GM12873 (cell line): ENCODE measurements at regions not wholly inside any gene's neighbourhood (a gene's known extent, or its start where the extent isn't known, plus 50 kb on each side); places are given as distances from the start of the nearest gene placed in this dataset.

Experiments
- CTCF ChIP-seq: IDR thresholded peaks from 2 replicates; pipeline ENCODE4 v1.5.1; 2012; ENCODE audit warnings: low read depth, mild to moderate bottlenecking, moderate library complexity, low read length, control low read depth; ENCODE audit not compliant: insufficient read depth; ENCODE audit errors: missing control alignments

DNA sequence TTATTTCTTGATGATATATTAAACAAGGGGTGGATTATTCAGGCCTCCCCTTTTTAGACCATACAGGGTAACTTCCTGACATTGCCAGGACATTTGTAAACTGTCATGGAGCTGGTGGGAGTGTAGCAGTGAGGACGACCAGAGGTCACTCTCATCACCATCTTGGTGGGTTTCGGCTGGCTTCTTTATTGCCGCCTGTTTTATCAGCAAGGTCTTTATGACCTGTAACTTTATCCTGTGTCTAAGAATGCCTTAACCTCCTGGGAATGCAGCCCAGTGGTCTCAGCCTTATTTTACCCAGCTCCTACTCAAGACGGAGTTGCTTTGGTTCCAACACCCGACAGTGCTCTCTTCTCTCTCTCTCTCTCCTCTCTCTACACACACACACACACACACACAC is 221.9 kb downstream of the C16orf95 start:
- no peak for TF ChIP-seq CTCF

GRCh38 chr16:87096746-87097333 is 220.4 kb downstream of the C16orf95 start:
- no peak for TF ChIP-seq CTCF

GRCh38 chr16:87098361-87098760 is 218.8 kb downstream of the C16orf95 start:
- TF ChIP-seq CTCF, result no peak

DNA sequence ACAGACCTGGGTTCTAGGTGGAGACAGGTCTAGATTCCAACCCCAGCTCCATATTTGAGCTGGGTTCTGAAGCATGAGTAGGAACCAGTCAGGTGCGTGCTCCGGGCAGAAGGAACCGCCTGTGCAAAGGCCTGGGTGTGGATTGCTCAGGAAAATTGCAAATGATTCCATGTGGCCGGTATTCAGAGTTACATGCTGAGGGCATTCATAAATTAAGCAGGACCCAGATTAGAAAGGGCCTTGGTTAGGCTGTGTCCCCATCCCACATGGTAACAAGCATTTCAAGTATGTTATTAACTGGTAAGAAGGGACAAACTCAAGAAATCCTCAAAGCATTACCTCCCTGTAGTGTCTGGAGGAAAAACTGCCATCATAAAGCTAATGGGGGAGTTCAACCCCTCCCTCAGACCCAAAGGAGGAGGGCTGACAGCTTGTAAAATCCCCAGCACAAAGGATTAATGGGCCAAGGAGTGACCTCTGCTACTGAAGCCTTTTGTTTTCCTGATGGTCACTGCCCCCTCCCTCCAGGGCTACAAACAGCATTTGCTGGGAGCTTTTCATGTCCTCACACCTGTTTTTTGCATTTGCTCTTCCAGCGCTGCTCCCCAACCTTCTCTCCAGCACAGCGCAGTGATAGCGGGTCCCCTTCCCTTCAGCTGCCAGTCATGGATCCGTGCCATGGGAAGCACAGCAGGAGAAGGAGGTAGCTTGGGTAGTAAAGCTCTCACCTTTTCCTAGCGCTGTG is 218.0 kb downstream of the C16orf95 start:
- no peak for TF ChIP-seq CTCF

- no peak for TF ChIP-seq CTCF
Observed at GRCh38 chr16:87100306-87101058, 216.7 kb downstream of the C16orf95 start.

- TF ChIP-seq CTCF, result no peak
Observed at GRCh38 chr16:87101903-87102302, 215.3 kb downstream of the C16orf95 start.

DNA sequence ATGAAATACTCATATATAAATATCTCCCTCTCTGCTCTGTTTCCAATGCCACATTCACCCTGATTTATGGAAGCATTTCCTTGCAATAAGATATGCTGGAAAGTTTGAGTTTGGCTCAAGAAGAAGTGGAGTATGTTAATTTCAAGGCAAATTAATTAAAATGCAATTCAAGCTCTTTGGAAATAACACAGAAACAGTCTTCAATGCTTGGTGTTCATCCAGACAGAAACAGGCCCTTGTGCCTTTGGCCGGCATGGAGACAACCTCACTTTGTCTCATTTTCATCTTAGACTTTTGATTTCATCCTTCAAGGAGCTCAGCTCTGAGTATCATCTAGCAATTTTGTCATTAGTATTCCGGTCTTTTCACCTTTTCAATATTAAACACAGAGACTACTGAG is 210.0 kb downstream of the C16orf95 start:
- TF ChIP-seq CTCF, result no peak
